ENCODE measurements at regions not wholly inside any gene's neighbourhood (a gene's known extent, or its start where the extent isn't known, plus 50 kb on each side); places are given as distances from the start of the nearest gene placed in this dataset.

DNA sequence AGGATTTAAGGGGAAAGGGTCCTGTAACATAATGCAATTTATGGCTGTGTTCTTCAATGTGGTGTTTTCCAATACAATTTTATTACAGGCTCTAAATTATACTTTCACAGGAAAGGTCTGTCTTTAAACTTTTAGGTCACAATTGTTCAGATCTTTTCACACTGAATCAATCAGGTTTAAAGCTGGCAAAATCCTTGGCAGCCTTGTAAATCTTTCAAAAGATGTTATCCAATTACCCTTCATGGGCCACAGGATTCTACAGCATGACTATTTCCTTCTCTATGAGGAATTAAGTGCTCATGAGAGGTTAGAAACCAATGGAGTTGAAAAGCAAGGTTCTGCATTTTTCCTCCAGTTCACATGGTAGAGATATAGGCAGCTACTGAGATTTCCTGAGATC is 211.5 kb upstream of the MIR17HG start:
- no peak for DNase-seq (ENCODE audit: low read depth in 4 of 4, low spot score in 2 of 4)

DNA sequence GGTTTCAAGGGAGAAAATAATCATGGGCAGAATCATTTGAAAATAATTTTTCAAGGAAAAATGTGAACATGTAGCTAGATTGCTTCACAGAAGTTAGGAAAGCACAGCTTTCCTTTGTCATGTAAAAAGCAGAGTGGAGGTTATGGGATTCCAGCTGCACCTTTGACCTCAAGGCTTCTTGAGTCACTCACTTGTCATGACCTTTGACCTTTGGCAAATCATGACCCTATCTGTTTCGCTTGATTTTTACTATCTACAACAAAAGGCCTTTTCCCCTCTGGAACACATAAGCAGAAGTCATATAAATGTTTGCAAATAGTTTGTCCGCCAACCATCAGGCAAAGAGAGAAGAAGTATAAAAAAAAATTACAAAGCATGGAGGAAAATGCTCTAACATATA is 210.7 kb upstream of the MIR17HG start:
- no peak for DNase-seq (ENCODE audit: low read depth in 4 of 4, low spot score in 2 of 4)

- DNase-seq (ENCODE audit: low read depth in 4 of 4, low spot score in 2 of 4): no peak
Measured at GRCh38 chr13:91139232-91139631, 208.3 kb upstream of the MIR17HG start.

DNA sequence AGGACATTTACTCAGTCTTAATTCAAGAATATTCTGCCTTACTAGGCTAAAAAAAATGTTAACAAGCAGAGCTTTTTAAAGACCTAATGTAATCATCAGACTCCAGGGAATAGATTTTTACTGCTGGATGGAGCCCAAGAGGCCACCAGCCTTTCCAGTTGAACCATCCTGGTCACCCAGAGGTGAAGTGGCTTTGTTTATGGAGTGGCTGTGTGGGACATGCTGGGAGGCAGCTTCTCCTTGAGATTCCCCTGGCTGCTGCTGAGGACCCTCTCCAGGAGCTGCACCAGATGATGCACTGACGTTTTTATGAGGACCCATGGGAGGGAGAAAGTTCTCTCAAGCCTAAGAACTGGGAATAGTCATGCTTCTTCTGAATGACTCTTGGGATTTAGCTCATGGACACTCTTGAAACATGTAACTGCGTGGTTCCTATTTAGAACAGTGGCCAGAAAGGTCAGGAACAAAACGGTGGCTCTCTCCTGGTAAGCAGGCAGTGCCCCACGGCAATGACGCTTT is 205.9 kb upstream of the MIR17HG start:
- no peak for DNase-seq (ENCODE audit: low read depth in 4 of 4, low spot score in 2 of 4)

GRCh38 chr13:91142572-91142971 is 204.9 kb upstream of the MIR17HG start:
- DNase-seq (ENCODE audit: low read depth in 4 of 4, low spot score in 2 of 4): no peak

DNA sequence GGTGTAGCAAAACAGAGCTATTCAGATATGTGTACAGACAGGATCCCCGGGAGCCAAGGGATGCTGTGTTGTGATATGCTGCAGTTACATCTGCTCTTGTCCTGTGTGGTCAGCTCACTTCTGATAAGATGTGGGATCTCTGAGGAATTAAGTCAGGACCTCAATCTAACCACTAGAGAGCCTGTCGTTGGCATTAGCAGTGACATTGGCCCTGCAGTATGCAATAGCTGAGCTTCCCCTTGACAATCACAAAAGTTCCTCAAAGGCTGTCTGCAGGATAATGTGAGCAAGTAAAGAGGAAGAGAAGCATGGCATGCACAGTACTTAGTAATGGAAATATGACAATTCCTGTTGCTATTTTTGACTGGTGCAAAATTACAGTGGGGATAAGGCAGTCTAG is 203.4 kb upstream of the MIR17HG start:
- no peak for DNase-seq (ENCODE audit: low read depth in 4 of 4, low spot score in 2 of 4)

DNA sequence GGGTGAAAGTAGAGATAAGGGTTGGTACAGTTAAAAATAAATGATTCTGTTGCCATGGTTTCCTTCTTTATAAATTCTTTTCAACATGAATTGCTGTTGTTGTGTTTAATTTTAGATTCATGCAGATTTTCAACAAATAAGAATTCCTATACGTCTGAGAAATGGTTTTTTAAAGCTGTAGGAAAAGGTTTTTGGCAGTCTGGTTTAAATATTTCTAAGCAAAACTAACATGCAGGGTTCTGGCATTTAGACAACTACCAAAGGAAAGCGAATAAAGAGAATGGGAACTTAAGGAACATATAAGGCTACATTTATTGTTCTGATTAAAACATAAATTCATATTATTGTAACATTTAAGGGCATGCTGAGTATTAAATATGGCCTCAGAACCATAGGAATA is 203.0 kb upstream of the MIR17HG start:
- no peak for DNase-seq (ENCODE audit: low read depth in 4 of 4, low spot score in 2 of 4)

DNA sequence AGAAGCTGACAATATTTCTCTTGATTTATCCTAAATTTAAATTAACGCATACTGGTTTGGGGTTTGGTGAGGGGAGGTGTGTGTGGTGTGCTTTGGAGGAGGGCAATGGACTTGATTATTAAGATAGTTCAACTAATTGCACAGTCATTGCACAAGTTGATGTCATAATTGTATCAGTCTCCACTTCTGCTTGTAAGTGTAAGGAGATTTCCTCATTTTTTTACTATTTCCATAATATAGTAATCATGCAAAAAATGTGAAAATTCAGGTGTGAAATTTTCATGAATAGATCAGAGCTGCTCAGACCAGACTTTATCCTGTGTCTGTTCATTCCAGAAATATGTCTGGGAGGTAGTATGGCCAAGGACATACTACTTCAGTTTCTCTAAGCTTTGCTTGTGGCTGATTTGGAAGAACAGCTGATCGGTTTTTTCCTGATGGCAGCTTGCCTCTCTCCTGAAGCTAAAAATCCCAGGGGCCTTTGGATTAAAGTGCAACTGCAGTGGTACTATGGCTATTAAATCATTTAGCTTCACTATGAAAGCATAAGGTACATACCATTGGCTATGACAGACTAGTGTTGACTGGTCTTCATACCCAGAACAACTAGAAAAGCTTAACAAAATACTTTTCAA is 201.8 kb upstream of the MIR17HG start:
- no peak for DNase-seq (ENCODE audit: low read depth in 4 of 4, low spot score in 2 of 4)

GRCh38 chr13:91146601-91147000 is 200.9 kb upstream of the MIR17HG start:
- no peak for DNase-seq (ENCODE audit: low read depth in 4 of 4, low spot score in 2 of 4)

GRCh38 chr13:91148098-91148497 is 199.4 kb upstream of the MIR17HG start:
- DNase-seq (ENCODE audit: low read depth in 4 of 4, low spot score in 2 of 4): no peak

GRCh38 chr13:91151921-91152320 is 195.6 kb upstream of the MIR17HG start:
- no peak for DNase-seq (ENCODE audit: low read depth in 4 of 4, low spot score in 2 of 4)

DNA sequence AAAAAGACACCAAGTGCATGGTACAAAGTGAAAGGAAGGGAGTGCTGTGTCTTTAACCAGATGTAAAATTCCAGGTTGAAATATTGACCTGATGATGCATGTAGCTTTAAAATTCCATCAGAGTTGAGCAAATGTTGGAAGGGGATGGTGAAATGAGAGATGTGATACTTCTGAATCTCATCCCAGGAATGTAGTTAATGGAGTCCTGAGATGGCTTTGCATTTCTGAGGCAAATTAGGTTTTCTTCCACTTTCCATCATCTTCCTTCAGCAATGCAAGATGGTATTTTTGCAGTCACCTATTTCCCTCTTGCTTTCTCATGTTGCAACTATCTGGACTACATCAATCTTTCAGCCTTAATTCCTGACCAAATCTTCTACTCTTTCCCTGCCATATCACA is 194.1 kb upstream of the MIR17HG start:
- DNase-seq (ENCODE audit: low read depth in 4 of 4, low spot score in 2 of 4): no peak

GRCh38 chr13:91154558-91155353 is 192.7 kb upstream of the MIR17HG start:
- no peak for DNase-seq (ENCODE audit: low read depth in 4 of 4, low spot score in 2 of 4)

DNA sequence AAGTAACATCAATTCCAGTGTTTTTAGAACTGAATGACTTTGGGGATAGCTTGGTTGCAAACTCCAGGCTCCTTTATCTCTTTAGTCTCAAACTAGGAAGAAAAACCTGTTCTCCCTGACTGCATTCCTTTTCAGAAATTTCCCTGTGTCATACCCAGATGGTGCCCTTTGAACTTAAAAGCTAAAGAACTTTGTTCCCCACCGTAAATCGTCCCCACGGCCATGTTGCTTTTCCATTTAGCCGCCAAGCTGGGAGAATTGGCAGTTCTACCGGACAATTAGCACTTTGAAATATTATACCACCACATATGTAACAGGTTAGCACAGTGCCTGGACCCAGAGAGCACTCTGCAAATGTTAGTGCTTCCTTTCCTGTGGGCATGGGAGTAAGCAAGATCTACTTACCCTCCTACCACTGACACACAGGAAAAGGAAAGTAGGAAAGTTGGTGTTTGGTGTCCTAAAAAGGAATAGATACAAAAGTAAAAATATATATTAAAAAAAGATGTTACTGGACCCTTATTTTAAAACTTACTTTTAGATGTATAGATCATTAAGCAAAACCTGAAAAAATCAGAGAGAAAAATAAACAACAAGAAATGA is 191.9 kb upstream of the MIR17HG start:
- no peak for DNase-seq (ENCODE audit: low read depth in 4 of 4, low spot score in 2 of 4)

DNA sequence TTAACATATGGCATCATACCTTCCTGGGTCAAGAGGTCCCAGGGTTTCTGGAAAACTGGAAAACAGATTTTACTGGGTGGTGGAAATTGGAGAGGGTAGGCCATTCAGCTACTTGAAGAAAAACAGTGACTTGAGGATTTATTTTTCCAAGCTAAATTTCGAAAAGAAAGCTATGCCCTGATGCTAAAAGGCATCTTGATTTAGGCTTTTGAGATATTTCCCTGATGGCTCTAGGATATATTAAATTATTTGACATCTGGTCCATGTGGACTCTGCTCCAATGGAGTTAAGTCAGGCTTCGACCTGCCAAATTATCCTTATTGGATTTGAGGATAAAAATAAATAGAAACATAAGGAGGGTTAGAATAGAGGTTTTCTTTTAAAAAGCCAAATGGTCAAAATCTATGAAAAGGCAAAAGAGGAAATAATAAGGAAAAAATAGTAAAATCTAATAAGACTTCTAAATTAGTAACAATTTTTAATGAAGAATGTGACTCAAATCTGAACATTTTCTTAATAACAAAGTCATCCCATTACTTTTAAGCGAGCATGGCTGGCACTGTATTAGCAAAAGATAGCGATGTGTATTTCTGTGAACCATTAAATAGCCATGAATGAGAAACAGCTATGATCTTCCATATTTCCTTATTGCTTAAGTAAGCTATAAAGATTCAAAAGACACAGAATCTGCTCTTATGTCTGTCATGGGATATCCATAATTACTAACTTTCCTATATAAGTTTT is 190.0 kb upstream of the MIR17HG start:
- no peak for DNase-seq (ENCODE audit: low read depth in 4 of 4, low spot score in 2 of 4)

DNA sequence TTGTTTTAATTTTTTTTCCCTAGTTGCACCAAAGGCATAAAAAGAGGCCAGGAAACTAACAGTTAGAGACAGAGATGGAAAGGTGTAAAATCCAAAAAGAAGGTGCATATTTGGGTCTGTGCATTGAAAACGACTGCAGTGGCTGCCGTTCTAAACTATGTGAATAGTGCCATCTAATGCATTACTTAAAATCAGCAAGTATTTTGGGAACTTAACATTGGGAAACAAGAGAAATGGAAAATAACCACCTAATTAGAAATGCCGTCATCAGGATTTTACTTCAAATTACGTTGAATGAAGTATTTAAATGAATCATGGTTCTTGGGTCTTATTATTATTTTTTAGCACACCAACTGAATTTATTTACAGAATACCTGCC is 189.5 kb upstream of the MIR17HG start:
- DNase-seq (ENCODE audit: low read depth in 4 of 4, low spot score in 2 of 4): no peak

- no peak for DNase-seq (ENCODE audit: low read depth in 4 of 4, low spot score in 2 of 4)
Measured at GRCh38 chr13:91162180-91162579, 185.3 kb upstream of the MIR17HG start.

DNA sequence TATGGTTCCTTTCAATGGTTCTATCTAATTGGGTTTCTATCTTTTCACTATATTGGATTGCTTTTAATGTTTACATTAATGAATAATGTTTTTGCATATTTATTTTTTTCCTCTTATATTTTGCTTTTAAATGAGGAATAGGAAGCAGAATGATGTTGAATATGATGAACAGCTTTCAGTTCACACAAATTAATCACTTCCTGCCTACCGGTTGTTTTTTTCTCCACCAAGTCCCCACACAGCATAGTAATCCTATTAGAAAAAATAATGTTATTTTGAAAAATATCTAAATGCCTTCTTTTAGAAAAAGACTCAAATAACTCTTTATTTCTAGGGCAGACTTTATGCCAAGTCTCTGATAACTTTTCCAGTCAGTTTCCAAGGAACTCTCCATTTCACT is 184.9 kb upstream of the MIR17HG start:
- DNase-seq (ENCODE audit: low read depth in 4 of 4, low spot score in 2 of 4): no peak

DNA sequence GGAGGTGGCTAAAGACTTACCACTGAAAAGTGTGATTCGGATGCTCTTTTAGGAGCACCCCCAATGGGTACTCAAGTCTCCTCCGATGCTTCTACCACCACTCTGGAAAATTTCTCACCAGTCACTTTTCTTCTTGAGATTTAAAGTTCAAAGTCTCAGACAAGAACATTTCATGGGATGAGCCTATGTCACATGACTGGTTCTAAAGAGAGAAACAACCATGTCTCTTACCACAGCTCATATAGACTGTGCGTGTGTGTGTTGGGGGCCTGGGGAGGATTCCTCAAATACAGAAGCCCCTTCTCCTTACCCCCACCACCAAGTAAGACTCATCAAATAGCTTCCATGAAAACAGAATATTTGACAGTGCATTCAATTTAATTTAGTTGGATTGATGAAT is 181.7 kb upstream of the MIR17HG start:
- no peak for DNase-seq (ENCODE audit: low read depth in 4 of 4, low spot score in 2 of 4)

- no peak for DNase-seq (ENCODE audit: low read depth in 4 of 4, low spot score in 2 of 4)
Measured at GRCh38 chr13:91166714-91167511, 180.6 kb upstream of the MIR17HG start.

Data from left renal cortex interstitium (tissue), 4 donors.